K562 (cell line): ENCODE measurements at regions not wholly inside any gene's neighbourhood (a gene's known extent, or its start where the extent isn't known, plus 50 kb on each side); places are given as distances from the start of the nearest gene placed in this dataset.

Experiments used
- ATAC-seq: fragments of 200-7000 bp; cut with Tn5 transposase; 3 replicates; pipeline ENCODE4 v1.9.1; 2020; ENCODE audit warnings: moderate library complexity
- BruUV-seq: library from RNA; stranded (reverse); fragments of 400-500 nt; replicated peaks from 2 replicates; lab custom pipeline; 2021; lab: Mats Ljungman, UMichigan
- CTCF ChIA-PET: fragments of 300-600 bp; formaldehyde crosslinking; extraction: SDS; loops from one replicate; lab custom pipeline; 2021; ENCODE audit warnings: low intra/inter-chr PET ratio; lab: Yijun Ruan, JAX
- POLR2A ChIA-PET: fragments of 300-600, 350-650 bp; sonication (Branson Sonifier 250); formaldehyde crosslinking; extraction: SDS; loops from one replicate; lab custom pipeline; 2021; ENCODE audit warnings: antibody characterized with exemption, inconsistent platforms; lab: Yijun Ruan, JAX
- DNase-seq, 4 experiments: peaks; one replicate each; pipeline versions ENCODE4 v3.0.0 to v3.0.0-alpha.2; 2011 to 2018; ENCODE audit warnings: low spot score in 3 of 4, mixed read lengths in 3 of 4; ENCODE audit errors: extremely low read depth in 1 of 4
- FAIRE-seq: peaks from 2 replicates; lab custom pipeline; 2011; peaks lifted over from hg19 to GRCh38; lab: Jason Lieb, UNC
- H2AFZ ChIP-seq: 2 replicates; pipeline ENCODE4 v1.6.0; 2011; ENCODE audit warnings: low read depth, low read length, control low read depth, inconsistent platforms
- H3K27ac ChIP-seq: fragments of 200-600 bp; 3 replicates; pipeline ENCODE4 v1.8.0; 2011; ENCODE audit warnings: low read depth, mild to moderate bottlenecking, control low read depth, inconsistent platforms, low read length, moderate library complexity, mixed read lengths; ENCODE audit errors: extremely low read depth
- H3K27me3 ChIP-seq, 2 experiments: fragments of 300-600 bp in 1 of 2; 2 replicates in 1 of 2; 3 replicates in 1 of 2; pipeline versions ENCODE4 v1.6.0 to v1.8.0; 2011; ENCODE audit warnings: inconsistent platforms in 2 of 2, low read length in 2 of 2, mild to moderate bottlenecking in 1 of 2, mixed read lengths in 1 of 2, moderate library complexity in 1 of 2; ENCODE audit not compliant: control insufficient read depth in 2 of 2, insufficient read depth in 2 of 2
- H3K36me3 ChIP-seq: fragments of 300-600 bp; 3 replicates; pipeline ENCODE4 v1.8.0; 2011; ENCODE audit warnings: mild to moderate bottlenecking, low read length, inconsistent platforms; ENCODE audit not compliant: control insufficient read depth, insufficient read depth
- H3K4me1 ChIP-seq, 2 experiments: fragments of 200-600 bp in 1 of 2; replicated peaks in 1 of 2; 2 replicates in 1 of 2; 3 replicates in 1 of 2; pipeline versions ENCODE4 v1.5.1 to v1.8.0; 2011; ENCODE audit warnings: inconsistent platforms in 2 of 2, low read length in 2 of 2, mild to moderate bottlenecking in 1 of 2, mixed read lengths in 1 of 2, moderate library complexity in 1 of 2; ENCODE audit not compliant: control insufficient read depth in 2 of 2, insufficient read depth in 2 of 2
- H3K4me2 ChIP-seq: 2 replicates; pipeline ENCODE4 v1.6.1; 2011; ENCODE audit warnings: low read length, control low read depth, inconsistent platforms, mixed read lengths; ENCODE audit not compliant: insufficient read depth
- H3K4me3 ChIP-seq: fragments of 200-600 bp; sonication (generic), shearing (Covaris generic); 2 replicates; pipeline ENCODE4 v1.5.1; 2016; ENCODE audit warnings: control low read depth, inconsistent platforms
- H3K79me2 ChIP-seq: fragments of 200-600 bp; 3 replicates; pipeline ENCODE4 v1.8.0; 2011; ENCODE audit warnings: low read length, inconsistent platforms; ENCODE audit not compliant: control insufficient read depth, insufficient read depth
- H3K9ac ChIP-seq, 2 experiments: 2 replicates each; pipeline versions ENCODE4 v1.6.0 to v1.6.1; 2011; ENCODE audit warnings: low read depth in 2 of 2, low read length in 2 of 2, control low read depth in 1 of 2, inconsistent platforms in 1 of 2, mild to moderate bottlenecking in 1 of 2, mixed read lengths in 1 of 2; ENCODE audit not compliant: insufficient read depth in 1 of 2
- H3K9me1 ChIP-seq: one replicate; pipeline ENCODE4 v1.6.0; 2011; ENCODE audit warnings: inconsistent platforms, mild to moderate bottlenecking, low read length, moderate library complexity; ENCODE audit not compliant: control insufficient read depth, insufficient read depth
- H3K9me3 ChIP-seq: replicated peaks from 2 replicates; pipeline ENCODE4 v1.5.1; 2011; ENCODE audit warnings: low read depth, low read length, inconsistent platforms; ENCODE audit not compliant: control insufficient read depth, insufficient read depth
- H4K20me1 ChIP-seq: replicated peaks from 2 replicates; pipeline ENCODE4 v1.6.1; 2011; ENCODE audit warnings: low read length, inconsistent platforms, mixed read lengths; ENCODE audit not compliant: control insufficient read depth, insufficient read depth
- HDAC8 ChIP-seq: fragments of 450-650 bp; IDR thresholded peaks from 2 replicates; pipeline ENCODE4 v1.6.1; 2016; ENCODE audit warnings: mild to moderate bottlenecking, missing genetic modification characterization, moderate library complexity, missing compliant biosample characterization
- NR2C1 ChIP-seq, 2 experiments: fragments of 450-650 bp; IDR thresholded peaks; 2 replicates each; pipeline ENCODE4 v1.6.1; 2017; ENCODE audit warnings: mild to moderate bottlenecking in 2 of 2, antibody characterized with exemption in 1 of 2, inconsistent platforms in 1 of 2, missing compliant biosample characterization in 1 of 2, missing genetic modification characterization in 1 of 2
- NR2C2 ChIP-seq, 2 experiments: fragments of 200-800 bp in 1 of 2; sonication (Bioruptor generic) in 1 of 2; sonication (generic) in 1 of 2; formaldehyde crosslinking in 1 of 2; IDR thresholded peaks; 2 replicates each; pipeline versions ENCODE4 v1.6.1 to v1.8.0; 2016 to 2022; ENCODE audit warnings: mild to moderate bottlenecking in 1 of 2, missing compliant biosample characterization in 1 of 2, missing genetic modification characterization in 1 of 2, missing genetic modification reagents in 1 of 2
- NR2F6 ChIP-seq: fragments of 450-650 bp; formaldehyde crosslinking; IDR thresholded peaks from 2 replicates; pipeline ENCODE4 v1.4.0; 2020; ENCODE audit warnings: mild to moderate bottlenecking
- NR3C1 ChIP-seq: sonication (generic); formaldehyde crosslinking; IDR thresholded peaks from 2 replicates; pipeline ENCODE4 v1.8.1; 2022; ENCODE audit warnings: missing genetic modification reagents
- PTBP1 ChIP-seq: fragments of 200-400 bp; formaldehyde crosslinking; IDR thresholded peaks from 2 replicates; pipeline ENCODE4 v1.6.1; 2017; ENCODE audit warnings: low read depth, low read length
- SMAD2 ChIP-seq: fragments of 150-350 bp; IDR thresholded peaks from 2 replicates; pipeline ENCODE4 v1.6.1; 2014; ENCODE audit warnings: low read depth, mild to moderate bottlenecking, low read length
- SMARCA5 ChIP-seq: fragments of 450-650 bp; IDR thresholded peaks from 2 replicates; pipeline ENCODE4 v1.6.1; 2016
- TAL1 ChIP-seq: fragments of 450-650 bp; IDR thresholded peaks from 2 replicates; pipeline ENCODE4 v1.6.1; 2016; ENCODE audit warnings: mild to moderate bottlenecking
- TBL1XR1 ChIP-seq, 2 experiments: IDR thresholded peaks; 2 replicates each; pipeline ENCODE4 v1.6.1; 2012; ENCODE audit warnings: improper control_type of control experiment in 2 of 2, low read length in 2 of 2, mild to moderate bottlenecking in 1 of 2
- TSC22D4 ChIP-seq: fragments of 450-650 bp; IDR thresholded peaks from 2 replicates; pipeline ENCODE4 v1.6.1; 2016; ENCODE audit warnings: missing genetic modification characterization, missing biosample characterization, control low read depth
- ZC3H8 ChIP-seq: fragments of 450-650 bp; IDR thresholded peaks from 2 replicates; pipeline ENCODE4 v1.6.1; 2017
- ZNF695 ChIP-seq: fragments of 450-650 bp; formaldehyde crosslinking; IDR thresholded peaks from 2 replicates; pipeline ENCODE4 v1.4.0; 2020; ENCODE audit warnings: mild to moderate bottlenecking, moderate library complexity
- ZNF764 ChIP-seq: fragments of 250-450 bp; sonication (Bioruptor Pico); IDR thresholded peaks from 2 replicates; pipeline ENCODE4 v1.4.0; 2020; ENCODE audit warnings: low read depth, mild to moderate bottlenecking, moderate library complexity
- WGBS: fragments of 100-300 bp; shearing (Covaris generic); methylation state at CpG from one replicate; pipeline ENCODE4 v1.1.6; 2016; ENCODE audit warnings: low coverage, mixed read lengths; ENCODE audit not compliant: insufficient coverage; ENCODE audit errors: missing lambda C conversion rate; 5-methylcytosine and 5-hydroxymethylcytosine counted together
- in situ Hi-C: fragments of 300-500 bp; cut with MboI; formaldehyde crosslinking; loops from 4 replicates; pipeline ENCODE4 v1.15.0; 2018; ENCODE audit warnings: inconsistent platforms, mixed read lengths
- intact Hi-C: fragments of 100-400 bp; cut with micrococcal nuclease; formaldehyde crosslinking; loops from 2 replicates; pipeline ENCODE4 v1.14.2; 2022
- TF ChIP-seq, protein P1 (sequence below): IDR thresholded peaks from 2 replicates; pipeline ENCODE4 v1.6.1; 2016; ENCODE audit warnings: missing genetic modification characterization, missing compliant biosample characterization
- TF ChIP-seq, protein P2 (sequence below): fragments of 450-650 bp; formaldehyde crosslinking; IDR thresholded peaks from 2 replicates; pipeline ENCODE4 v1.4.0; 2022; ENCODE audit warnings: mild to moderate bottlenecking, moderate library complexity
- TF ChIP-seq, protein P3 (sequence below): sonication (generic); formaldehyde crosslinking; IDR thresholded peaks from 2 replicates; pipeline ENCODE4 v1.8.0; 2022; ENCODE audit warnings: mild to moderate bottlenecking, missing genetic modification reagents
- TF ChIP-seq, protein P4 (sequence below): fragments of 450-650 bp; formaldehyde crosslinking; IDR thresholded peaks from 2 replicates; pipeline ENCODE4 v1.4.0; 2020; ENCODE audit warnings: mild to moderate bottlenecking, mixed read lengths

DNA sequence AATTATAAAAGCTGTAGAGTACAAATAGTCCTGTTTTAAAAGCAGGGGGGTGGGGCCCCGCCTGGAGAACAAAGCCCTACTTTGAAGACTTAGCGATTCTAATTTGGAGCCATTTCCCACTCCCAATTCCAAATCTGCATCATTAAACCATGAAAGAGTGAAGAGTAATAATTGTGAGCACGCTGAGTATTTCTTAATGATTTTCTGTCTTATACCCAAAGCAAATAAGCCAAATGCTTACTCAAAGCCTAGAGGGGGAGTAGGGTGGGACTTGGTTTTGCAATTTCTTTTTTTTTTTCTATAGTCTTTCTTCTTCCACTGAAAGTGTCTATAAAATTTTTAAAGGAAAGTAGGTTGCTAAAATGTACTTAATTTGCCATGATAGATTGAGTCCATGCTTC is 470.1 kb downstream of the TOX3 start (continued):
- TF ChIP-seq ZNF764 (CRISPR knock-in tag) = no peak

DNA sequence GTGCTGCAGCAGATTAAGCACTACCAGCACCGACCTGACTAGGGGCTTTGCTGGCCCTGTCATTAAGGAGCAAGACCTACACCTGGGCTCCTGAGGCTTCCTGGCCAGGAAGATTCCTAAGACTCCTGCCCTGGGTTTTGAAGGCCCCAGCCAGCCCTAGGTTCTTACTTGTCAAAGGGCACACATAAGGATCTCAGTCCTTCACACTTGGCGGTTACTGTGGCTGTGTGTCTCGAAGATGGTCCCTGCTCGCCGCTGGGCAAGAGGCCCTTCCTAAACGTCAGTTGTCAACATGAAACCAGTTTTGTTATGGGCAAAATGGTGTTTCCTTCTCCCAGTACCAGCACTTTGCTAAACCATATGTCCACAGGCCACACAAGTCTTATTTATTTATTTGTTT is 470.6 kb downstream of the TOX3 start:
- Histone ChIP-seq H3K9me1 (no peaks in the 10 kb centered on the region), H2AFZ (no peak overlapping the region), H4K20me1 (no peaks in the 10 kb centered on the region), H3K4me3 (no peak overlapping the region), H3K27me3 (no peaks in the 10 kb centered on the region), H3K9me3 (no peaks in the 10 kb centered on the region), H3K9ac (no peak overlapping the region), H3K4me2 (no peak overlapping the region), H3K4me1 (no peaks in the 10 kb centered on the region), H3K79me2 (no peaks in the 10 kb centered on the region), H3K36me3 (no peaks in the 10 kb centered on the region), H3K27ac (no peak overlapping the region)
- ATAC-seq (no peak), DNase-seq (no peak), FAIRE-seq (no peak)
- in situ Hi-C loops (no loop called here), intact Hi-C loops (no loop called here)
- POLR2A ChIA-PET = no interaction called here
- BruUV-seq = no TSS peak
- whole genome bisulfite sequencing = 3% methylated on average over 5 of the region's 6 CpGs
- CTCF ChIA-PET = no interaction called here
- TF ChIP-seq ZC3H8 = no peak
- TF ChIP-seq SMARCA5 = no peak
- no peak for TF ChIP-seq NR2F6 (CRISPR knock-in tag)
- no peak for TF ChIP-seq PTBP1
- TF ChIP-seq NR2C2 (CRISPR knock-in tag; IDR thresholded peaks at IDR 0.05) = no peak
- TF ChIP-seq NR2C2 (tag; IDR thresholded peaks at IDR 0.05) = no peak
- TF ChIP-seq TSC22D4 (tag) = no peak
- TF ChIP-seq, protein P1, sequence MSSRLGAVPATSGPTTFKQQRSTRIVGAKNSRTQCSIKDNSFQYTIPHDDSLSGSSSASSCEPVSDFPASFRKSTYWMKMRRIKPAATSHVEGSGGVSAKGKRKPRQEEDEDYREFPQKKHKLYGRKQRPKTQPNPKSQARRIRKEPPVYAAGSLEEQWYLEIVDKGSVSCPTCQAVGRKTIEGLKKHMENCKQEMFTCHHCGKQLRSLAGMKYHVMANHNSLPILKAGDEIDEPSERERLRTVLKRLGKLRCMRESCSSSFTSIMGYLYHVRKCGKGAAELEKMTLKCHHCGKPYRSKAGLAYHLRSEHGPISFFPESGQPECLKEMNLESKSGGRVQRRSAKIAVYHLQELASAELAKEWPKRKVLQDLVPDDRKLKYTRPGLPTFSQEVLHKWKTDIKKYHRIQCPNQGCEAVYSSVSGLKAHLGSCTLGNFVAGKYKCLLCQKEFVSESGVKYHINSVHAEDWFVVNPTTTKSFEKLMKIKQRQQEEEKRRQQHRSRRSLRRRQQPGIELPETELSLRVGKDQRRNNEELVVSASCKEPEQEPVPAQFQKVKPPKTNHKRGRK (tag) = no peak
- TF ChIP-seq HDAC8 = no peak
- TF ChIP-seq, protein P2, sequence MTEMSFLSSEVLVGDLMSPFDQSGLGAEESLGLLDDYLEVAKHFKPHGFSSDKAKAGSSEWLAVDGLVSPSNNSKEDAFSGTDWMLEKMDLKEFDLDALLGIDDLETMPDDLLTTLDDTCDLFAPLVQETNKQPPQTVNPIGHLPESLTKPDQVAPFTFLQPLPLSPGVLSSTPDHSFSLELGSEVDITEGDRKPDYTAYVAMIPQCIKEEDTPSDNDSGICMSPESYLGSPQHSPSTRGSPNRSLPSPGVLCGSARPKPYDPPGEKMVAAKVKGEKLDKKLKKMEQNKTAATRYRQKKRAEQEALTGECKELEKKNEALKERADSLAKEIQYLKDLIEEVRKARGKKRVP (CRISPR knock-in tag) = no peak
- TF ChIP-seq, protein P3, sequence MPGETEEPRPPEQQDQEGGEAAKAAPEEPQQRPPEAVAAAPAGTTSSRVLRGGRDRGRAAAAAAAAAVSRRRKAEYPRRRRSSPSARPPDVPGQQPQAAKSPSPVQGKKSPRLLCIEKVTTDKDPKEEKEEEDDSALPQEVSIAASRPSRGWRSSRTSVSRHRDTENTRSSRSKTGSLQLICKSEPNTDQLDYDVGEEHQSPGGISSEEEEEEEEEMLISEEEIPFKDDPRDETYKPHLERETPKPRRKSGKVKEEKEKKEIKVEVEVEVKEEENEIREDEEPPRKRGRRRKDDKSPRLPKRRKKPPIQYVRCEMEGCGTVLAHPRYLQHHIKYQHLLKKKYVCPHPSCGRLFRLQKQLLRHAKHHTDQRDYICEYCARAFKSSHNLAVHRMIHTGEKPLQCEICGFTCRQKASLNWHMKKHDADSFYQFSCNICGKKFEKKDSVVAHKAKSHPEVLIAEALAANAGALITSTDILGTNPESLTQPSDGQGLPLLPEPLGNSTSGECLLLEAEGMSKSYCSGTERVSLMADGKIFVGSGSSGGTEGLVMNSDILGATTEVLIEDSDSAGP (CRISPR knock-in tag) = no peak
- no peak for TF ChIP-seq ZNF695 (CRISPR knock-in tag)
- no peak for TF ChIP-seq TAL1
- TF ChIP-seq TBL1XR1 (IDR thresholded peaks at IDR 0.05; ENCODE audit: low read length in 2 of 2) = no peak
- TF ChIP-seq, protein P4, sequence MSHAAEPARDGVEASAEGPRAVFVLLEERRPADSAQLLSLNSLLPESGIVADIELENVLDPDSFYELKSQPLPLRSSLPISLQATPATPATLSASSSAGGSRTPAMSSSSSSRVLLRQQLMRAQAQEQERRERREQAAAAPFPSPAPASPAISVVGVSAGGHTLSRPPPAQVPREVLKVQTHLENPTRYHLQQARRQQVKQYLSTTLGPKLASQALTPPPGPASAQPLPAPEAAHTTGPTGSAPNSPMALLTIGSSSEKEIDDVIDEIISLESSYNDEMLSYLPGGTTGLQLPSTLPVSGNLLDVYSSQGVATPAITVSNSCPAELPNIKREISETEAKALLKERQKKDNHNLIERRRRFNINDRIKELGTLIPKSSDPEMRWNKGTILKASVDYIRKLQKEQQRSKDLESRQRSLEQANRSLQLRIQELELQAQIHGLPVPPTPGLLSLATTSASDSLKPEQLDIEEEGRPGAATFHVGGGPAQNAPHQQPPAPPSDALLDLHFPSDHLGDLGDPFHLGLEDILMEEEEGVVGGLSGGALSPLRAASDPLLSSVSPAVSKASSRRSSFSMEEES (CRISPR knock-in tag) = no peak
- TF ChIP-seq NR2C1 (IDR thresholded peaks at IDR 0.05) = no peak
- no peak for TF ChIP-seq NR2C1 (tag; IDR thresholded peaks at IDR 0.05)
- TF ChIP-seq NR3C1 (CRISPR knock-in tag) = no peak
- no peak for TF ChIP-seq SMAD2
